ENCODE measurements at regions not wholly inside any gene's neighbourhood (a gene's known extent, or its start where the extent isn't known, plus 50 kb on each side); places are given as distances from the start of the nearest gene placed in this dataset.

DNA sequence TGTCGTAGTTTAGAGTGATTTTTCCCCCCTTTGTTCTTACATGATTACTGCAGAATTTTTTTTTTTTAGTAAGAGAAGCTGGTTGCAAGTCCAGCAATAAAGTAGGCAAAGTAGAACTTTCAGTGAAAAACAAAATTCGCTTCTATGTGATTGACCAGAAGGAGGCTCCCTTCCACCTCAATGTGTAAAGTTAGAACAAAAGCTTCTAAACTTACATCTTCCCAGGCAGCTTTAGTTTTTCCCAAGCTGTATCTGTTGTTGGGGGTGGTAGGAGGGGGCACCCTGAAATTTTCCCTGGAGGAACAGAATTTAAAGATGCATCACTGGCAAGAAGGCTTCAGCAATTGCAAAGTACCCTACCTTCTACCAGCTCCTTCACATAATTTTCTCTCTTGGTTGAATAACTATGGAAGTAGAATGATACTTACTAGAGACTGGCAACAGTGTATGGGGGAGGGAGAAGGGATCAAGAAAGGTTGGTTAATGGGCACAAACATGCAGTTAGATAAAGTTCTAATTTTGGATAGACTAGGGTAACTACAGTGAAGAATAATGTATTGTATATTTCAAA lies 87.3 kb upstream of the E2F7 start:
- TF ChIP-seq POLR2AphosphoS5 (IDR thresholded peaks at IDR 0.05; ENCODE audit: low read depth, low read length): no peak
- no peak for TF ChIP-seq POU2F2 (IDR thresholded peaks at IDR 0.05; ENCODE audit: low read depth, low read length)
- TF ChIP-seq POLR2A (IDR thresholded peaks at IDR 0.05; ENCODE audit: low read depth, low read length): no peak
- TF ChIP-seq PAX5 (IDR thresholded peaks at IDR 0.05; ENCODE audit: insufficient read depth, low read length, severe bottlenecking): no peak
- TF ChIP-seq TAF1 (IDR thresholded peaks at IDR 0.05; ENCODE audit: low read depth, low read length): no peak
- TF ChIP-seq SPI1 (IDR thresholded peaks at IDR 0.05; ENCODE audit: low read depth, low read length): no peak
- FAIRE-seq: no peak
- DNase-seq (ENCODE audit: insufficient read length, low spot score): no peak

DNA sequence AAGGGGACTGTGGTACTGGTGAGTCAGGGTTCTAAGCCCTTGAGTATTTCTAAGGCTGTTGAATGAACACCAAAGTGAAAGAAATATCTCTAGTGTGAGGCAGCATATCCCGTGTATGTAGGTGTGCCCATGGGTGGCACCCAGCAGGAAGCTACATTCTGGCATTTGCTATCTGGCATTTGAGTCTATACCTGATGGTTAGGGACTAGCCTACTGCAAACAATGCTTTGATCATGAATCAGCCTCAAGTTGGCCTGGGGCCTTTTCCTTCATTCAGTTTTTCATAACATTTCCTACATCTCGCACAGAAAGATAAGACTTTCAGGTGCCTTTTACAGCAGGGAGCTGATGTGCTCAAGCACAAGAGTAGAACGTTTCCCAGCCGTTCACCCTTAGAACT lies 85.7 kb upstream of the E2F7 start:
- no peak for TF ChIP-seq POU2F2 (IDR thresholded peaks at IDR 0.05; ENCODE audit: low read depth, low read length)
- TF ChIP-seq SPI1 (IDR thresholded peaks at IDR 0.05; ENCODE audit: low read depth, low read length): no peak
- TF ChIP-seq TAF1 (IDR thresholded peaks at IDR 0.05; ENCODE audit: low read depth, low read length): no peak
- no peak for TF ChIP-seq POLR2AphosphoS5 (IDR thresholded peaks at IDR 0.05; ENCODE audit: low read depth, low read length)
- no peak for TF ChIP-seq POLR2A (IDR thresholded peaks at IDR 0.05; ENCODE audit: low read depth, low read length)
- no peak for TF ChIP-seq PAX5 (IDR thresholded peaks at IDR 0.05; ENCODE audit: insufficient read depth, low read length, severe bottlenecking)
- FAIRE-seq (no peak), DNase-seq (ENCODE audit: insufficient read length, low spot score) (no peak)

DNA sequence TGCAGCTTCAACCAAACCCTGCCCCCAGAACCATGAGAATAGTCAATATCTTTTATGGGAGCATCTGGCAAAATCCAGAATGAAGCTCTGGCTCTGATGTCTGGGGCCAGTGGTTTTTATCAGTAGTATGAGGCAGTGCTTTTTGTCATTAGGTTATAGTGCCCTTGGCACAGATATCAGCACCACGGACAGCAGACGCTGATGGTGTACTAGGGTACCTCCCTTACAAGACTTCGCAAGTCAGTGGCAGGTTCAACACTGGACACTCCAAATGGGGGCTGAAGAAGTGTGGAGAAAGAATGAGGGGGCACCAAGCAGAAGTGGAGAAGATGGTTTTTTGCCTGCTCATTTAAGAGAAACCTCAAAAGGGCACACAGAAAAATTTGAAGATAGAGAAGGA lies 68.2 kb upstream of the E2F7 start:
- no peak for TF ChIP-seq PAX5 (IDR thresholded peaks at IDR 0.05; ENCODE audit: insufficient read depth, low read length, severe bottlenecking)
- no peak for TF ChIP-seq POU2F2 (IDR thresholded peaks at IDR 0.05; ENCODE audit: low read depth, low read length)
- TF ChIP-seq SPI1 (IDR thresholded peaks at IDR 0.05; ENCODE audit: low read depth, low read length): no peak
- TF ChIP-seq POLR2A (IDR thresholded peaks at IDR 0.05; ENCODE audit: low read depth, low read length): no peak
- FAIRE-seq (no peak), DNase-seq (ENCODE audit: insufficient read length, low spot score) (no peak)

DNA sequence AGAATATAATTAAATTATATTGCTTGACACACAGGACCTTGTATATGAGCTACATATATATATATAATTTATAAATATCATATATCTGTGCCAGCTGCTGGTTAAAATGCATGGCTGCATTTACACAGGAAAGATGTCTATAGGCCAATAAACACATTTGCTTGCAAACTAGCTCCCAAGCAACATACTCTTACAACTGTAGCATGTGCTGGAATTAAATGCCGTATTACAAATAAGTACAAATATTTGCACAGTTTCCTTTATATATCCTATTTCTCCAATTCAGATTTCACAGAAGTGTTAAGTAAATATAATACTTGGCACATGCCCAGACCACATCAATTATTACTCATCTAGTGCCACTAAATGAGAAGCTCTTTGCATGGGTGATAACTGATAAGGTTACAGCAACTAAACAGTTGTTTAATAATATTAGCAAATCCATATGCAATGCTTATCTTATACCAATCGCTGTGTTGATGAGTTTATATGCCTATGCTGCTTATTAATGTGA lies 66.7 kb upstream of the E2F7 start:
- DNase-seq (ENCODE audit: insufficient read length, low spot score) (no peak), FAIRE-seq (no peak)
- TF ChIP-seq TAF1 (IDR thresholded peaks at IDR 0.05; ENCODE audit: low read depth, low read length) (no peak), POLR2A (IDR thresholded peaks at IDR 0.05; ENCODE audit: low read depth, low read length) (no peak), POU2F2 (IDR thresholded peaks at IDR 0.05; ENCODE audit: low read depth, low read length) (no peak), POLR2AphosphoS5 (IDR thresholded peaks at IDR 0.05; ENCODE audit: low read depth, low read length) (no peak), SPI1 (IDR thresholded peaks at IDR 0.05; ENCODE audit: low read depth, low read length) (no peak), PAX5 (IDR thresholded peaks at IDR 0.05; ENCODE audit: insufficient read depth, low read length, severe bottlenecking) (no peak)

DNA sequence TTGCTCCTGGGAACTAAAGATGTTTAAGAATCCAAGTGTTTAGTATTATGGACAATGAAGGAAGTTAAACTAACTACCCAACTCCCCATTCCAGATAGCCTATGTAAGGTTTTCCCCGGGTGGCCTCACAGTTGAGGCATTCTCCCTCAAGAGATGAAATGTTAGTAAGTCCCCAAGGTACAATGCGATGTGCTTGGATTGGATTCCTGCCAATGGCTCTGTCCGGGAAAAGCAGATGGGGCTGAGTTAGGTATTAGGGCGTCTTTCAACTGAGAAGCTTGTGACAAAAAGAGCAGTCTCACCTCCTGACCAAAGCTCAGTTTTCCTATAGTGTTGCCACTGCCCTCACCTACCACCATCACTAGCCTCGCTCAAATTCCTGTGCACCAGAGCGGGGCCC lies 64.8 kb upstream of the E2F7 start:
- FAIRE-seq: no peak
- no peak for TF ChIP-seq POLR2AphosphoS5 (IDR thresholded peaks at IDR 0.05; ENCODE audit: low read depth, low read length)
- TF ChIP-seq POU2F2 (IDR thresholded peaks at IDR 0.05; ENCODE audit: low read depth, low read length): no peak
- no peak for TF ChIP-seq PAX5 (IDR thresholded peaks at IDR 0.05; ENCODE audit: insufficient read depth, low read length, severe bottlenecking)
- no peak for TF ChIP-seq TAF1 (IDR thresholded peaks at IDR 0.05; ENCODE audit: low read depth, low read length)
- TF ChIP-seq SPI1 (IDR thresholded peaks at IDR 0.05; ENCODE audit: low read depth, low read length): no peak
- no peak for TF ChIP-seq POLR2A (IDR thresholded peaks at IDR 0.05; ENCODE audit: low read depth, low read length)
- DNase-seq (ENCODE audit: insufficient read length, low spot score): no peak

DNA sequence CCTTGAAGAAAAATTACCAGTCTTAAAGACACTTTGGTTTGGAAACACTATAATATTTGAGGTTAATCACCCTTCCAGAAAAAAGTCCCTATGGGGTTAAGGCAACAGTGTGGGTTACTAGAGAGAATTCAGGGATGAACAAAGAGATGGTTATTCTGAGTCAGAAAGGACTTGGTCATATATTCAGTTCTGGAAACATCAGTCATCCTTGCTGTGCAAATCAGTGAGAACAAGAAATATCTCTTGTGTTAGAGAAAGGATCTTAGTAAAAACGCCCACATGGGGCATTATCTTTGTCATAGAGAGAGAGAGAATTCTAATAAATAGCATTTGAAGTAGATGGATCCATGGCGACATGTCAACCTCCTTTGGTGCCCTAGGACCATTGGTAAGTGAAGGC lies 59.4 kb upstream of the E2F7 start:
- TF ChIP-seq PAX5 (IDR thresholded peaks at IDR 0.05; ENCODE audit: insufficient read depth, low read length, severe bottlenecking): no peak
- no peak for TF ChIP-seq POLR2AphosphoS5 (IDR thresholded peaks at IDR 0.05; ENCODE audit: low read depth, low read length)
- TF ChIP-seq TAF1 (IDR thresholded peaks at IDR 0.05; ENCODE audit: low read depth, low read length): no peak
- no peak for TF ChIP-seq SPI1 (IDR thresholded peaks at IDR 0.05; ENCODE audit: low read depth, low read length)
- no peak for TF ChIP-seq POU2F2 (IDR thresholded peaks at IDR 0.05; ENCODE audit: low read depth, low read length)
- TF ChIP-seq POLR2A (IDR thresholded peaks at IDR 0.05; ENCODE audit: low read depth, low read length): no peak
- no peak for FAIRE-seq

DNA sequence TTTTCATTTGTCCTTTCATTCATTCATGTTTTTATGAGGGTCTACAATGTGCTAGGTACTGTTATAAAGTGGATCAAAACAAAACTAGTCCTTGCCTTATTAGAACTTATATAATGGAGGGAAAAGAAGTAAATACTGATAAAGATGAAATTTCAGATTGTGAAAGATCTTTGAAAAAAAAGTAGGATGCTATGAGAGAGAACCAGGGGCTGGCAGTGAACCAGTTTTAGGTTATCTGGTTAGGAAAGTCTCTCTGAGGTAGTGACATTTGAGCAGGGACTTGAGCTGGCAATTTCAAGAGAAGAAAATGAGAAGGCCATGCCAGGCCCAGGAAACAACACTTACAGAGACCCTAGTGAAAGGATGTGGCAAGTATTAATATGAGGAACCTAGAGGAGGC lies 57.3 kb upstream of the E2F7 start:
- FAIRE-seq: no peak
- DNase-seq (ENCODE audit: insufficient read length, low spot score): no peak
- TF ChIP-seq PAX5 (IDR thresholded peaks at IDR 0.05; ENCODE audit: insufficient read depth, low read length, severe bottlenecking): no peak

More for the DNA sequence above, 59.4 kb upstream of the E2F7 start:
- DNase-seq (ENCODE audit: insufficient read length, low spot score): no peak

DNA sequence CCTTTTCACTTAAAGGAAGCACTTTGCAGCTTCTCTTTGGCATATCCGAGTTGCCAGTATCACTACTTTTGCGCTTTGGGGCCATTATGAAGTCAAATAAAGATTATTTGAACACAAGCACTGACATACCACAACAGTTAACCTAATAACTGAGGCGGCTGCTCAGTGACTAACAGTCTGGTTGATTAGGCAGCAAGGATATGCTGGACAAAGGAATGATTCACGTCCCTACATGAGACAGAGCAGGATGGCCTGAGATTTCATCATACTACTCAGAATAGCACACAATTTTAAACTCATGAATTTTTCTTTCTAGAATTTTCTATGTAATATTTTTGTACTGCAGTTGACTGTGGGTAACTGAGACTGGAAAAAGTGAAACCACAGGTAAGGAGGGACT lies 56.9 kb upstream of the E2F7 start:
- FAIRE-seq (no peak), DNase-seq (ENCODE audit: insufficient read length, low spot score) (no peak)
- TF ChIP-seq POLR2AphosphoS5 (IDR thresholded peaks at IDR 0.05; ENCODE audit: low read depth, low read length) (no peak), PAX5 (IDR thresholded peaks at IDR 0.05; ENCODE audit: insufficient read depth, low read length, severe bottlenecking) (no peak), POU2F2 (IDR thresholded peaks at IDR 0.05; ENCODE audit: low read depth, low read length) (no peak), SPI1 (IDR thresholded peaks at IDR 0.05; ENCODE audit: low read depth, low read length) (no peak), TAF1 (IDR thresholded peaks at IDR 0.05; ENCODE audit: low read depth, low read length) (no peak), POLR2A (IDR thresholded peaks at IDR 0.05; ENCODE audit: low read depth, low read length) (no peak)

DNA sequence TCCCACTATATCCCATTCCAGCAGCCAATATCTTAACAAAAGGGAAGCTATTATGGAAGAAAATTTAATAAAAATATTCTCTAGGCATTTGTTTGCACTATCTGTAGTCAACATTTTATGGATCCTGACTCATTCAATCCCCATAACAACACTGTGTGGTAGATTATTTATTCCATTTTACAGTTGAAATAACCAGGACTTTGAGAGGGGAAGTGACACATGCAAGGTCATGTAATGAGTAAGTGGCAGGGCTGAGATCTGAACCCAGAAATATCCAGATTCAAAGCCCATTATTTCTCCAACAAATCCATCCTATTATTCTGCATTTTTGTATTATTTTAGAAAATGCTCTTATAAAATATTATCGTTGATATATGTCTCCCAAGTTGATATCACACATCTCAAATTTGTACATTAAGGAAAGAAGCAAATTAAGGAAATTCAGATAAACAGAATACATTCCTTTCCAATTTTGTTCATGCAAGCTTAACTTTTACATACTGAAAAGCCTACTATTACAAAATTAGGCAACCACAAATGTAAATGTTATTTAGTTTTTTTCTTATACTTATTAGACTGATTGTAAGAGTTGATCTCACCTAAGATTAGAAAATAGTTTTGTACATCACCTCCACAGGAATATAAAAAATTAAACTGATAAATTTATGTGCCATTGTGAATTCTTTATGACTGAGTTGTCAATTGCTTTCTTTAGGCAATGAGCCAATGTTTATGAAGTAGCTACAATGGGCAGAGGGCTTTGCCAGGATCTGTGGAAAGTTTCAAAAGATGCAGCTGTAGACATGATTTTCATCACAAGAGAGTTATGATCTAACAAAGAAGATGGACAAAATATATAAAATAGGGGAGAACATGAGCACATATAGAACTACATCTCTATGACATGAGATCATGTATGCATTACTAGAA lies 55.1 kb upstream of the E2F7 start:
- FAIRE-seq (no peak), DNase-seq (ENCODE audit: insufficient read length, low spot score) (no peak)
- TF ChIP-seq PAX5 (IDR thresholded peaks at IDR 0.05; ENCODE audit: insufficient read depth, low read length, severe bottlenecking) (no peak), POU2F2 (IDR thresholded peaks at IDR 0.05; ENCODE audit: low read depth, low read length) (no peak), SPI1 (IDR thresholded peaks at IDR 0.05; ENCODE audit: low read depth, low read length) (no peak), TAF1 (IDR thresholded peaks at IDR 0.05; ENCODE audit: low read depth, low read length) (no peak), POLR2A (IDR thresholded peaks at IDR 0.05; ENCODE audit: low read depth, low read length) (no peak), POLR2AphosphoS5 (IDR thresholded peaks at IDR 0.05; ENCODE audit: low read depth, low read length) (no peak)
